HG02798 (cell line): ENCODE measurements at regions not wholly inside any gene's neighbourhood (a gene's known extent, or its start where the extent isn't known, plus 50 kb on each side); places are given as distances from the start of the nearest gene placed in this dataset.
"Not testable (repeated sequence)": the region's sequence is repeated elsewhere in the genome, so short reads cannot be mapped to it uniquely, and the experiment has no call there.

Experiments used
- ATAC-seq: cut with Tn5 transposase; IDR thresholded peaks from one replicate; pipeline ENCODE4 v1.9.1; 2021; ENCODE audit warnings: mild to moderate bottlenecking; ENCODE audit not compliant: unreplicated experiment, poor library complexity

DNA sequence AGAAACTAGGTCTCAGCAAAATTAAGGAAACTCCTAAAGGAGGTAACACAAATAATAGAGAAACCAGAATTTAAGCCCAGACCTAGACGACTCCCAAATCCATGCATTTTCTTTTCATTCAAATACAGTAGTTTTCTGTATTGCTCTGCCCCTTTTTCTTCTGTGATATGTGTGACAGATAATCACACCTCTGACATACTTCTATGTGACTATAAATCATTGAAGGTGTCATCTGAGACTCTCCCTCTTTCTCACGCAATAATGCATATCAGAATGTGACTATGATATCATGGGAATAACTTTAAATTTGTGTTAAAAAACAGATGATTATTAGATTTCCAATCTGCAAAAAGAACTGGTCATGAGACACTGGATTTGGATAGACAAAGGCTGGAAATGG is 143.0 kb upstream of the ELAC2 start:
- no peak for ATAC-seq

DNA sequence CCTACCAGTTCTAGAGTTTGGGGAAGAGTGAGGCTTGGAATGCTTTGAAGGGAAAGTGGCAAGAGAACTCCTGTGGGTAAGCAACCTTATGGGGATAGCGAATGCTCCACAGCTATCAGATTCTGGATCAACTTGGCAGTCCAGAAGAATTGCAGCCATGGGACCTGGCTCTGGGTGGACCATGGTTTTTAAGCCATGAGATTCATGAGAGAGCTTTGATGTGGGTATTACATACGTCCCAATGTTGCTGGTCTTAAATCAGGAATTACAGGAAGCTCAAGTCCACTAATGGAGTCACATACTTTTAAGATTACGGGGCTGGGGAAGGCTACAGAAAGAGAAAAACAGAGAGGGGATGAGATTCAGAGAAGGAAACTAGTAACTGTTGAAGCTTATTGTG is 142.5 kb upstream of the ELAC2 start:
- no peak for ATAC-seq

DNA sequence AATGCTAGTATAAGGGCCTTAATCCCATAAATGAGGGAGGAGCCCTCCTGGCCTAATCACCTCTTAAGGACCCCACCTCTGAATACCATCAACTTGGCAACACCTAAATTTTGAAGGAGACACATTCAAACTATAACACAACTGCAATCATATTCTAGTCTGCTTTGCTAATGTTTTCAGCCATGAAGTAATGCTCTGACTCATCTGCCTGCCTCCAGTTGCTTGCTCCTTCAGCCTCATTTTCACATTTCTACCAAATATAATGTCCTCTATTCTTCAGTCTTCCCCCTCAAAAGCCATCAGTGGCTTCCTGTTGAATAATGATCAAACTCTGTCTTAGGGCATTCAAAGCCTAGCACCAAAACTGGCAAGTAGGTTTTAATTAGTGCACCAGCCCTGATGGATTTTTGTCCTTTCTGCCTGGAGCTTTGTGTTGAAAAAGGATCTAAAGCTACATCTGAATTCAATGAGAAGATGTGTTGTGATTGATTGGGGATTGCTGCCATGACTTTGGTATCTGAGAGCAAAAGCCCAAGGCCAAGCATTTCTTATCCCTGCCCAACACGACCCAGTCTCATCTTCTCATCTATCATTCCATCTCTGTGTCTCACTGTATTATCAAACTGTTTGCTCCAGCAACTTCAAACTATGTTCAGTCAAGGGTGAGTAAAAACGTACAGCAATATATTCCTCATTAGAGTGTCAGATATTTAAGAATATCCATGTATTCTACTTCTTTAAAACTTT is 140.8 kb upstream of the ELAC2 start:
- no peak for ATAC-seq

DNA sequence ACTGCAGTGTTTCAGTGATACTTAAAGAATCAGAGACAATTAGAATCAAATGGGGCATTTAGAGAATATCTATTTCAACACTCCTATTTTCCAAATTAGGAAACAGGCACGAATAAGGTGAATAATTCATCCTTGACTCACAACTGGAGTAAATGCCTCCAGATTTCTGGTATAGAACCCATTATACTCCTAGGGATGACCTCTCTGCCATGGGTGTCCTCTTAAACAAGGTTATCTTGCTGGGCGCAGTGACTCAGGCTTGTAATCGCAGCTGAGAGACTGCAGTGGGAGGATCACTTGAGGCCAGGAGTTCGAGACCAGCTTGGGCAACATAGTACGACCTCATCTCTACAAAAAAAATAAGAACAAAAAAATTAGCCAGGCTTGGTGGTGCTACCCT is 139.8 kb upstream of the ELAC2 start:
- ATAC-seq = no peak

DNA sequence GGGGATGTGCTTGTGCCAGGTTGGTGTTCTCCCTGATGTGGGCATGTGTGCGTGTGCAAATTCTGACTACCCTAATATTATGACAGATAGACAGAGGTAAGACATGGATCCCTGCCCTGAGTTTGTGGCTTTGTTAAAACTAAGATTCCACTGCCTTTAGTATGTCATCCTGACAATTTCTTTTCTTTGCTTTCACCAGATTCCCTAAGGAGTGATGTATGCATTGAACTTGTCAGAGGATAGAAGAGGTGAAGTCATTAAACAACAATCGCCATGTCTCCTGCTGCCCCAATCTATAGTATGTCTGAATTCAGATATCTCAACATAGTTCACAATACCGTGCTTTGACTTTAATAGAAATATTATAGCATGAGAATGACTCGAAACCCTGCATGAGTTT is 137.1 kb upstream of the ELAC2 start:
- no peak for ATAC-seq

DNA sequence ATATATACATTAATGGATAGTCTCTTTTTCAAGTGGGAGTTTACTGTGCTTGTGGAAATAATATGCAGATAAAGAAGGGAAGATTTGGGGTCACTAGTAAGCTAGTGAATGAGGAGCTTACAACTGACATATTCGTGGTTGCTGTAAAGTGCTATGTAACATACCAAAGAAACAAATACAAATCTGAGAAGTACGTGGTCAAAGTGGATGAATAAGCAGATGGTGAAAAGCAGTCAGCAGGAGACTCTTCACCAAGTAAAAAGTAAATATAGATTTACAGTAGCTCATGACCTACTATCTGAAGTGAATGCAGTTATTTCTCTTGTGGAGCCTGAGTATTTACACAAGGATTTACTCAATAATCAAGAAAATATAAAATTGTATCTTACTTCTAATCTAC is 136.6 kb upstream of the ELAC2 start:
- no peak for ATAC-seq

DNA sequence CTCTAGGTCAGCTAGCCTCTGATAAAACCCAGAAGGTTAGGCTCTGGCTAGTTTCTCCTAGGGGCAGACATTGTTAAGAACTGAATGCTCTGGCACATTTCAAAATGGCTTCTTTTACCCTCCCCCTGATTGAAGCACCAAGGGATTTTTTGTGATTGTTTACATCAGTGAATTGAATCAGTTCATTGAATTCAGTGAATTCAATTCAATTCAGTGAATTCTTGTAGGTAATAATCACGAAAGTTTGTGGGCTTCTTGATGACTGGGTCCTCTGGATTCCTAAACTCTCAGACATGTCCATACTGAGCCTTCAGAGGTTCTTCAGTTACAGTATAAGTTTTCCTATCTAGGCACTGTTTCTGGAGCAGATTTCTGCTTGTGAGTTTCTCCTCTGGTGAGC is 135.2 kb upstream of the ELAC2 start:
- ATAC-seq = no peak

DNA sequence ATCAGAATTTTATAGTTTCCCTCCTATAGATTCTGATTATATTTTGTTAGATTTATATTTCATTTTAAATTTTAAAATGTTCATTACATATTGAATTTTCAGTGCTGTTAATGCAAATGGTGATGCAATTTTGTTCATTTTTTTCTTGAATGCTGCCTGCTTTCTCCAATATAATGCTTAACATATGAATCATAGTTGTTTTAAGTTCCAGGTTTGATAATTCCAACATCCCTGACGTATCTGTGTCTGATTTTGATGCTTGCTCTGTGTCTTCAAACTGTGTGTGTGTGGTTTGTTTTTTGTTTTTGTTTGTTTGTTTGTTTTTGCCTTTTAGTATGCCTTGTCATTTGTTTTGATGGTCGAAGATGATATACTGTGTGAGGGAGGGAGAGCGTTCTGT is 134.7 kb upstream of the ELAC2 start:
- no peak for ATAC-seq

DNA sequence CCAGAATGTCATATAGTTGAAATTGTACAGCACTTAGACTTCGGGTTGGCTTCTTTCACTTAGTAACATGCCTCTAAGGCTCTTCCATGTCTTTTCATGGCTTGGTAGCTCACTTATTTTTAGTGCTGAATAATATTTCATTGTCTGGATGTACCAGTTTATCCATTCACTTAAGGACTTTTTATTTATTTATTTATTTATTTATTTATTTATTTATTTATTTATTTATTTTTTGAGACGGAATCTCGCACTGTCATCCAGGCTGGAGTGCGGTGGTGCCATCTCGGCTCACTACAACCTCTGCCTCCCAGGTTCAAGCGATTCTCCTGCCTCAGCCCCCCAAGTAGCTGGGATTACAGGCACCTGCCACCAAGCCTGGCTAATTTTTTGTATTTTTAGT is 132.9 kb upstream of the ELAC2 start:
- not testable (repeated sequence) for ATAC-seq

DNA sequence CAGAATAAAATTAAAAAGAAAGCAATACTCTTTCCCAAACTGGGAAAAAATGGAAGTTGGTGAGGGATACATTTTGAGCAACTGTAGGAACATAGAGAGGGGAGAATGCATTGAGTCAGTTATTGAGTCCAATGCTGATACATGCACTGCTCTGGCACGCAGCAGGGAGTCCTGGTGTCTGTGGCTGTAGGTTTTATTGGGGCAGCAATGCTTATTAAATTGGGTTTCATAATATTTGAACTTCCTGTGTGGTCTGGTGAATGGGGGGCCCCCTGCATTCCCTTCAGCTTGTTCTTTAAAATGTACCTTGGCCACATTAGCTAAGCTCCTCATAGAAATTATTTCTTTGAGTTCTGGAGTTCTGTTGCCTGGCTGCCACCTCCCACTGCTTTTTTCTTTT is 125.2 kb upstream of the ELAC2 start:
- no peak for ATAC-seq

DNA sequence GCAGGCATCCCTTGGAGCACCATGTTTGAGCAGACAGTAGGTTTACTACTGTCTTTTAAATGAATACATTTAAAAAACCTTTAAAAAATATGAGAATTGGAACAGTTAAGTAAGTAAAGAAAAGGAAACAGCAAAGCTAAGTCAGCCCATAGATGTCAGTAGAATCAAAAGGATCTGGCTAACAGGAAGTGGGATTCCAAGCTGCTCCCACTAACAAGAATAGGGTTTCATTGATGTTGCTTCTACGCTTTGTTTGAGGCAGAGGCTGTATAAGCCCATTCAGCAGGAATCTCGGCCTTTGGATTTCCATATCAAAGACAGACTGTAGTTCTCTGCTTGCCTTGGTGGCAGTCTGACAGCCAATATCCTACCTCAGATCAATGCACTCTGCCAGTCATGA is 122.9 kb upstream of the ELAC2 start:
- ATAC-seq = no peak

DNA sequence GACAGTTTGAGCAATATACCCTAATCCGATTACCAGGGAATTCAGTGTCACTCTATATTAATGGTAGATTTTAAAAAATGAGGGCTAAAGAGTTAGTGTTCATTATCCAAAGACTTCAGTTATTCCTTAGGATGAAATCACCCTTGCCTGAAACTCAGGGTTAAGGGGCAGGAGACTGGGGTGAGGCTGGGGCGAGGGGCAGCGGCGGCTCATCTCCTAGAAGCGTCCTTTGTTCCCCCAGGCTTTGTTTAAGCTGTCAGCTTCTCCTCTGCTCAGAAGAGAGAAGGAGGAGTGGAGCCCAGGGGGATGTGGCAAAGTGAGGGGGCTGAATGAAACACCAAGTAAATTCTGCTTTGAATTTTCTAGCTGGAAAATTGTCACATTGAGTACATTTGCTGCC is 117.7 kb upstream of the ELAC2 start:
- no peak for ATAC-seq

DNA sequence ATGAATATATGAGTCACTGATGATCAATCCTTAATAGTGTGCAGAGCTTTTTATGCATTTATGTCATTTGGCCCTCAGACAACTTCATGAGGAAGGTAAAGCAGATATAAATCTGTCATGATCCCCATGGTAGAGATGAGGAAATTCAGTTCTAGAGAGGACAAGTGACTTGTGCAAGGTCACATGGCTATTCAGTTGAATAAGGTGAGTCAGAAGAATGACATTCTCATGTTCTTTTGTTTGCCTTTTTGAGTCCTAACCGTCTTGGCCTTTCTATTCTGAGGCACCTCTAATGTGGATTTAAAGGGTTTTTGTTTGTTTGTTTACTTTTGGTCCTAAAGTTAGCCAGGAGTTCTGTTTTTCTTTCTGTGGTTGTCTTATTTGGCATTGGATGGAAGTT is 116.2 kb upstream of the ELAC2 start:
- ATAC-seq = no peak

DNA sequence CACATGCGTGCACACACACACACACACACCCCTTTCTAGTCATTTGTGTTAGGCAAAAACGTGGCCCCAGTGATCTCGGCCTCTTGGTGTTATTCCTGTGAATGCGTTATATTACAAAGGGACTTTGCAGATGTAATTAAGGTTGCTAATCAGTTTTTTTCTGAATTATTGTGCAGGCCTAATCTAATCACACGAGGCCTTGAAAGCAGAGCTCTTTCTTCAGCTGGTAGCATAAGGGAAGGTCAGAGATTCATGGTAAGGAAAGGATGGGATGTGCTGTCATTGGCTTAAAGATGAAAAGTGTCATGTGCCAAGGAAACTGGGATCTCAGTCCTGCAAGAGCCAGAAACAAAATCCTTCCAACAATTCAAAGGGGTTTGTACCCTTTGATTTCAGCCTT is 113.4 kb upstream of the ELAC2 start:
- ATAC-seq = no peak

DNA sequence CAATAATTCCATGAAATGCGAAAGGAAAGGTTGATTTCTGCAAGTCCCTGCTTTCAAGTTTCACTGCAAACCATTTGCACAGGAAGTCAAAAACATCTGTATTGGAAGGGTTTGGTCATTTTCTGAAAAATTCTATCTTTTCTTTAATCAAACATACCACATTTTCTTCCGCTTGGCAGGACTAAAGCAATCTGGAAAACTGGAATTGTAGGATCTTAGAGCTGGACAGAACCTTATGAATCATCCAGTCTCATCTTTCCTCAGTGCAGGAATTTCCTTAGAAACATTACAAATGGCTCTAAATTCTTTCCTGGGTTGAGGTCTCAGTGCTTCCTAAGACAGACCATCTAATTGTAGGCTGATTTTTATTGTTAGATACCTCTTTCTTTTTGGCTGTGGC is 111.5 kb upstream of the ELAC2 start:
- no peak for ATAC-seq

DNA sequence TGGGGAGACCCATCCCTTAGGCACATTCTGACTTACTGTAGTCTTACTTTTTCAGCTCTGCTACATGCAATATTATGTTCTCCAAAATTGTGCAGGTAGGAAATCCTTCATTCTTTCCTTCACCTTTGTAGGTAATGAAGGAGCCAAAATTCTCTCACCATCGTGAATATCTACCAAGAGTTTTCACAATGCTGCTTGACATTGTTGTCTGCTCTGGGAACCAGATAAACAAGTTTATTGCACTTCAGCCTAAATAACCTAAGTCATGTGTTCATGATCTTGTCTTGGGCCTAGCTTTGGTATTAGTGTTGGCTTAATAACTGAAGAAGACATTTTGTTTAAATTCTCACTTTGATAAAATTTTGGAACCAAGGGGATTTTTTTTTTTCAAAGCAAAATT is 110.8 kb upstream of the ELAC2 start:
- ATAC-seq = no peak

DNA sequence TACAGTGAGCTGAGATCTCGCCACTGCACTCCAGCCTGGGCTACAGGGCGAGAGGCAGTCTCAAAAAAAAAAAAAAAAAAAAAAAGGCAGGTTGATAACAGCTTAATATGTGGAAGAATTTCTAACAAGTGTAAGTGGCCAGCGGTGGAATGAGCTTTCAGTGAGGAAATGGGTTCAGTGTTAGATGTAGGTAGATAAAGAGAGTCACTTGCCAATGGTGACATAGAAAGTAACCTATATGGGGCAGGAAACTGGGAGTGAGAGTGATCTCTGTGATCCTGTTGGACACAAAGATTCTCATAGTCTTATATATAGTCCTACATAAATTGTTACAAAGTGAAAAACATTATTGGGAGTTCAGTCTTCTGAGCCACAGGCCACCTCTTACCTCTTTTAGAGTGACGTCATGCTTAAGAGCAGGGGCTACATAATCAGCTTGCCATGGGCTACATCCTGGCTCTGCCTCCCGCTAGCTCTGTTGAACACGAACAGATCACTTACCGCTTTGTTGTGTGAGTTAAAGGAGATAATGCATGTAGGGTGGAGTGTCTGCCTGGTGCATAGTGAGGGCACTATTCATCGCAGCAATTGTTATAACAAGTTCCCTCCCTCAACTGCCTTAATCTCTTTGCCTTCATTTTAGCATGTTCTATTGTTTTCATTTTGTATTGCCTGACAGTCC is 110.2 kb upstream of the ELAC2 start:
- ATAC-seq = no peak

DNA sequence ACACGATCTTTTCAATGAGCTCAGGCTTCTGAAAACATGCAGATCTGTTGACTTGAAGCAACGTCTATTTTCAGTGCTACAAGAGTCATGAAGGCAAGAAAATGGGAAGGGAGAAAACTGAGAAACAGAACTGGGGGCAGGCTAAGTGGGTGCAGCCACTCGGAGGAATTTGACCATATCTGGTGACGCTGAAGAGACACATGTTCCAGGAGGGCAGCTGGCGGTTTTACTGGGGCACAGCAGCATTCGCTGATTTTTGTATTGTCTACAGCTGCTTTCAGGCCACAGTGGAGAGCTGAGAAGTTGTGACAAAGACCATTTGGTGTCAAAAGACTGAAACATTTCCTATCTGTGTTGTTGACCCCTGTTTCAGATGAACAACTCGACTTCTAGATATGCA is 103.0 kb upstream of the ELAC2 start:
- no peak for ATAC-seq

DNA sequence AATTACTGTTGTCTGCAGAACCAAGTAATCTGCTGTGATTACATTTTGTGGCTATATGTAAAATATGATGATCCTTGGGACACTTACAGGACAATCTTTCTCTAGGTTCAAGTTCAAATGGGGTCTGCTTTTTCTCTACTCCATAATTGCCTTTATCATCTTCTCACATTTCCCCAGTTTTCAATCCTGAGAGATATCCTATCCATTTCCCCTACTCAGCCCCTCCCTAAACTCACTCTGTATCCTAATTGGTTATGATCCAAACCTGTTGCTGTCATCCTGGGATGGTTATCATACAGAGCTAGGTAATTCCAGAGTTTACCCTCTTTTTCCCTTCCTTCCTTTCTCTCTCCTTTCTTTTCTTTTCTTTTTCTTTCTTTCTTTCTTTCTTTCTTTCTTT is 100.5 kb upstream of the ELAC2 start:
- no peak for ATAC-seq

DNA sequence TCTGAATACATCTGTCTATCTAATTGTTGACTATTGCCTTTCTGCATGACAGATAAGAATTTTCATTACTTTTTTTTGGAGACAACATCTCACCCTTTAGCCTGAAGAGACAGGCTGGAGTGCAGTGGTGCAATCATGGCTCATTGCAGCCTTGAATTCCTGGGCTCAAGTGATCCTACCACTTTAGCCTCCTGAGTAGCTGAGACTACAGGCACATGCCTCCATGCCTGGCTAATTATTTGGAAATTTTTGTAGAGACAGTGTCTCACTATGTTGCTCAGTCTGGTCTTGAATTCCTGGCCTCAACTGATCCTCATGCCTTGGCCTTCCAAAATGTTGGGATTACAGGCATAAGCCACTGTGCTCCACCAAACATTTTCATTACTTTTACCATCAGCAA is 99.8 kb upstream of the ELAC2 start:
- ATAC-seq = no peak

DNA sequence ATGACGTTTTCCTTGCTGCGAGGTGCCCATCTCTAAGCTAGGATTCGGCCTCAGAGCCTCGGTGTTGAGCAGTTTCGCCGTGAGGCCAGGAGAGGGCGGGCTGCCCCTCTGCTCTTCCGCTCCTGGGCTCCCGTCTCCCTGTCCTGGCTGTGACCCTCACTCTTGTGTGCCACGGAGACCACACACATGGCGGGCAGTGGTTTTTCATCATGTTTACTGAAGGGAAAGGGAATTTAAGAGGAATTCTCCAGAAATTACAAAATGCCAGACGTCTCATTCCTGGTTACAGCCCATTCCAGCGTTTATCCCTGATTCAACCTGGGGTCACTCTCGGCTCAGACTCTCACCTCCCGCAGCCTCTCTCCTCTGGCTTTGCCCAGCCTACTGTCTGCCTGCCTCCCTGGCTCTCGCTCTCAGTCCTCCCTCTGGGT is 96.8 kb upstream of the ELAC2 start:
- peak; percentile 48 for ATAC-seq

DNA sequence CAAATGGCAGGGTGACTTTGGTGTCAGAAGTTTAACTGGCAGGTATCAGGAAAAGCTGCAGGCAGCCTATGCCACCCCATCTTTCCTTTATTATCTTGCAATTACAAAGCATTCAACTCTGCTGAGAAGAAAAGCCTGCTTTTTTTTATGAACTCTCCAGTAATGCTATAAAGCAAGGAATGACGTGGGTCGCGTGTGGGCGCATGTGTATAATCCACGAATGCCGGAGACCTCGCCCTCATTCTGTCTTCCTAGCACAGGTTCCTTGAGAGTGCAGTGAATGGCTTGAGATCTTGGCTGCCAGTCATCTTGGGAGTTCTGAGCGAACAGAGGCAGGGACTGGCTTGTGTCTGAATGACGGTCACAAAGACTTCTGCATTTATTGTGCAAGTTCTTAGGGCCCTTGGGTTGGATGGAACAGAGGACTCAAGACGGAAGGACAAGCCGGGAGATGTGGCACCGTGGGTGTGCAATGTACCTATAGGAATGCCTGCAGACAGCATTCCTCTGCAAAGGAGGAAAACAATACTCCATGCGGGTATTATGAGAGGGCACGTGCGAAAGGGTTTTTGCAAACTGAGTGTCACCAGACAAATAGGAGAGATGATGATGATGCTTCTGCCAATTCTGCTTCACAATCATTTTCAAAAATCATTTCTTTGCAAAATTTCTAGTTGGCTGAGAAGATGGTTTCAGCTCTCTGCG is 96.1 kb upstream of the ELAC2 start:
- ATAC-seq = no peak
